HepG2 (cell line): ENCODE measurements at regions not wholly inside any gene's neighbourhood (a gene's known extent, or its start where the extent isn't known, plus 50 kb on each side); places are given as distances from the start of the nearest gene placed in this dataset.

Source experiments
- ATAC-seq: fragments of 200-7000 bp; cut with Tn5 transposase; 3 replicates; pipeline ENCODE4 v1.9.1; 2020; ENCODE audit warnings: mild to moderate bottlenecking, moderate library complexity
- BruUV-seq: library from RNA; stranded (reverse); fragments of 400-500 nt; replicated peaks from 2 replicates; lab custom pipeline; 2021; lab: Mats Ljungman, UMichigan
- CTCF ChIA-PET: fragments of 300-600 bp; formaldehyde crosslinking; extraction: SDS; loops from one replicate; lab custom pipeline; 2021; ENCODE audit warnings: low total read pairs, inconsistent platforms, low intra/inter-chr PET ratio; lab: Yijun Ruan, JAX
- POLR2A ChIA-PET: fragments of 350-600 bp; sonication (Branson Sonifier 250); formaldehyde crosslinking; loops from one replicate; lab custom pipeline; 2020; ENCODE audit warnings: antibody characterized with exemption, inconsistent platforms; lab: Yijun Ruan, JAX
- DNase-seq: peaks from one replicate; pipeline ENCODE4 v3.0.0-alpha.2; 2015; ENCODE audit warnings: low spot score
- FAIRE-seq: peaks from 3 replicates; lab custom pipeline; 2011; peaks lifted over from hg19 to GRCh38; lab: Jason Lieb, UNC
- H2AFZ ChIP-seq: one replicate; pipeline ENCODE4 v1.6.1; 2011; ENCODE audit warnings: low read length, inconsistent platforms
- H3K27ac ChIP-seq: fragments of 300-600 bp; 3 replicates; pipeline ENCODE4 v1.8.0; 2011; ENCODE audit warnings: mixed run types, mild to moderate bottlenecking, mixed read lengths, low read length, inconsistent platforms; ENCODE audit not compliant: insufficient read depth; ENCODE audit errors: extremely low read length
- H3K27me3 ChIP-seq, 2 experiments: fragments of 200-600 bp in 1 of 2; 2 replicates in 1 of 2; 3 replicates in 1 of 2; pipeline versions ENCODE4 v1.6.0 to v1.8.0; 2011; ENCODE audit warnings: low read length in 2 of 2, mild to moderate bottlenecking in 2 of 2, moderate library complexity in 2 of 2, inconsistent platforms in 1 of 2; ENCODE audit not compliant: insufficient read depth in 2 of 2, control insufficient read depth in 1 of 2
- H3K36me3 ChIP-seq, 2 experiments: fragments of 200-600 bp in 1 of 2; replicated peaks in 1 of 2; 2 replicates in 1 of 2; 3 replicates in 1 of 2; pipeline versions ENCODE4 v1.5.1 to v1.8.0; 2011; ENCODE audit warnings: low read length in 2 of 2, inconsistent platforms in 1 of 2; ENCODE audit not compliant: insufficient read depth in 2 of 2, control insufficient read depth in 1 of 2
- H3K4me1 ChIP-seq: 2 replicates; pipeline ENCODE4 v1.5.1; 2012; ENCODE audit warnings: low read length, inconsistent platforms; ENCODE audit not compliant: insufficient read depth
- H3K4me2 ChIP-seq: 2 replicates; pipeline ENCODE4 v1.6.0; 2011; ENCODE audit warnings: low read depth, low read length, inconsistent platforms
- H3K4me3 ChIP-seq, 3 experiments: fragments of 200-600 bp in 1 of 3; sonication (generic), shearing (Covaris generic) in 1 of 3; replicated peaks in 1 of 3; 2 replicates each; pipeline ENCODE4 v1.5.1; 2011 to 2016; ENCODE audit warnings: low read length in 3 of 3, inconsistent platforms in 2 of 3, low read depth in 2 of 3, mild to moderate bottlenecking in 2 of 3, control low read depth in 1 of 3, mixed read lengths in 1 of 3; ENCODE audit not compliant: insufficient read depth in 1 of 3
- H3K79me2 ChIP-seq: one replicate; pipeline ENCODE4 v1.6.1; 2011; ENCODE audit warnings: low read length, inconsistent platforms; ENCODE audit not compliant: insufficient read depth
- H3K9ac ChIP-seq: 2 replicates; pipeline ENCODE4 v1.6.0; 2011; ENCODE audit warnings: mild to moderate bottlenecking, low read depth, low read length, inconsistent platforms; ENCODE audit not compliant: insufficient read depth
- H3K9me3 ChIP-seq: 2 replicates; pipeline ENCODE4 v1.5.1; 2012; ENCODE audit warnings: mild to moderate bottlenecking, low read length
- H4K20me1 ChIP-seq: 2 replicates; pipeline ENCODE4 v1.6.0; 2011; ENCODE audit warnings: inconsistent platforms, mild to moderate bottlenecking, low read length, moderate library complexity; ENCODE audit not compliant: insufficient read depth
- ARID3A ChIP-seq: IDR thresholded peaks from 2 replicates; pipeline ENCODE4 v1.6.1; 2012; ENCODE audit warnings: low read depth, low read length, improper control_type of control experiment
- ATF2 ChIP-seq: sonication (generic); formaldehyde crosslinking; IDR thresholded peaks from 2 replicates; pipeline ENCODE4 v1.4.0; 2020; ENCODE audit warnings: missing genetic modification reagents
- CAMTA2 ChIP-seq: sonication (generic); formaldehyde crosslinking; IDR thresholded peaks from 2 replicates; pipeline ENCODE4 v1.4.0; 2020; ENCODE audit warnings: mild to moderate bottlenecking, missing genetic modification reagents, borderline replicate concordance
- CHD2 ChIP-seq: IDR thresholded peaks from 2 replicates; pipeline ENCODE4 v1.6.1; 2011; ENCODE audit warnings: low read depth, low read length, improper control_type of control experiment
- DRAP1 ChIP-seq: IDR thresholded peaks from 2 replicates; pipeline ENCODE4 v1.6.1; 2016; ENCODE audit warnings: missing genetic modification reagents, missing compliant biosample characterization
- IRF2 ChIP-seq: IDR thresholded peaks from 2 replicates; pipeline ENCODE4 v1.6.1; 2018; ENCODE audit warnings: missing genetic modification reagents, missing compliant biosample characterization
- MATR3 ChIP-seq: sonication (generic); formaldehyde crosslinking; IDR thresholded peaks from 2 replicates; pipeline ENCODE4 v1.4.0; 2020; ENCODE audit warnings: missing genetic modification reagents
- RNF219 ChIP-seq: sonication (generic); formaldehyde crosslinking; IDR thresholded peaks from 2 replicates; pipeline ENCODE4 v1.5.0; 2020; ENCODE audit warnings: mild to moderate bottlenecking, missing genetic modification reagents
- SUZ12 ChIP-seq: fragments of 150-350 bp; IDR thresholded peaks from 2 replicates; pipeline ENCODE4 v1.6.1; 2014; ENCODE audit warnings: low read depth, low read length
- TIGD3 ChIP-seq: sonication (generic); formaldehyde crosslinking; IDR thresholded peaks from 2 replicates; pipeline ENCODE4 v1.5.1; 2020; ENCODE audit warnings: mild to moderate bottlenecking, missing genetic modification reagents, borderline replicate concordance
- ZBTB49 ChIP-seq: sonication (generic); formaldehyde crosslinking; IDR thresholded peaks from 2 replicates; pipeline ENCODE4 v1.4.0; 2020; ENCODE audit warnings: missing genetic modification reagents, borderline replicate concordance
- ZBTB7A ChIP-seq: sonication (generic); formaldehyde crosslinking; IDR thresholded peaks from 2 replicates; pipeline ENCODE4 v1.8.0; 2022; ENCODE audit warnings: mild to moderate bottlenecking, missing genetic modification reagents
- ZNF20 ChIP-seq: sonication (generic); formaldehyde crosslinking; IDR thresholded peaks from 2 replicates; pipeline ENCODE4 v1.4.0; 2020; ENCODE audit warnings: mild to moderate bottlenecking, moderate library complexity, missing genetic modification reagents
- WGBS: methylation state at CpG from one replicate; pipeline ENCODE4 v1.1.6; 2017; ENCODE audit warnings: low lambda C conversion rate; 5-methylcytosine and 5-hydroxymethylcytosine counted together
- in situ Hi-C: cut with HindIII; loops from 2 replicates; pipeline ENCODE4 v1.10.0; 2017; ENCODE audit warnings: low pct_unique_long_range_greater_than_20kb; ENCODE audit not compliant: extremely low pct_ligation_motif_present
- intact Hi-C: fragments of 100-400 bp; cut with micrococcal nuclease; formaldehyde crosslinking; loops from one replicate; pipeline ENCODE4 v1.10.0; 2022; ENCODE audit not compliant: unreplicated experiment

GRCh38 chr12:92529944-92530343 is 172.8 kb upstream of the PLEKHG7 start (continued):
- TF ChIP-seq ATF2 (CRISPR knock-in tag): no peak
- TF ChIP-seq, all 625 proteins: peak for 0

- POLR2A ChIA-PET: no interaction called here
- Histone ChIP-seq H2AFZ (no peak overlapping the region), H3K9ac (no peak overlapping the region), H3K27ac (no peak overlapping the region), H3K4me1 (no peaks in the 10 kb centered on the region), H3K4me3 (no peak overlapping the region), H3K79me2 (no peaks in the 10 kb centered on the region), H3K36me3 (no peaks in the 10 kb centered on the region), H3K4me2 (no peak overlapping the region), H3K9me3 (no peaks in the 10 kb centered on the region), H4K20me1 (no peaks in the 10 kb centered on the region), H3K27me3 (no peaks in the 10 kb centered on the region; a peak in 1 of 5 replicates)
- CTCF ChIA-PET: no interaction called here
- WGBS: 35% methylated on average over 3 of the region's 3 CpGs
- no peak for FAIRE-seq
- intact Hi-C loops (no loop called here), in situ Hi-C loops (no loop called here)
- no peak for ATAC-seq
- DNase-seq: no peak
- BruUV-seq: no TSS peak
- TF ChIP-seq ZBTB7A (CRISPR knock-in tag): no peak
- no peak for TF ChIP-seq RNF219
- TF ChIP-seq ZNF20: no peak
- TF ChIP-seq SUZ12: no peak
- no peak for TF ChIP-seq ZBTB49 (CRISPR knock-in tag)
- TF ChIP-seq IRF2 (CRISPR knock-in tag): no peak
- no peak for TF ChIP-seq CHD2
- no peak for TF ChIP-seq DRAP1 (CRISPR knock-in tag)
- TF ChIP-seq CAMTA2 (CRISPR knock-in tag): no peak
- no peak for TF ChIP-seq ARID3A
- TF ChIP-seq TIGD3 (CRISPR knock-in tag): no peak
- no peak for TF ChIP-seq MATR3 (CRISPR knock-in tag)
Measured at GRCh38 chr12:92528586-92528985, 174.2 kb upstream of the PLEKHG7 start.
